ENCODE measurements at regions not wholly inside any gene's neighbourhood (a gene's known extent, or its start where the extent isn't known, plus 50 kb on each side); places are given as distances from the start of the nearest gene placed in this dataset.

DNA sequence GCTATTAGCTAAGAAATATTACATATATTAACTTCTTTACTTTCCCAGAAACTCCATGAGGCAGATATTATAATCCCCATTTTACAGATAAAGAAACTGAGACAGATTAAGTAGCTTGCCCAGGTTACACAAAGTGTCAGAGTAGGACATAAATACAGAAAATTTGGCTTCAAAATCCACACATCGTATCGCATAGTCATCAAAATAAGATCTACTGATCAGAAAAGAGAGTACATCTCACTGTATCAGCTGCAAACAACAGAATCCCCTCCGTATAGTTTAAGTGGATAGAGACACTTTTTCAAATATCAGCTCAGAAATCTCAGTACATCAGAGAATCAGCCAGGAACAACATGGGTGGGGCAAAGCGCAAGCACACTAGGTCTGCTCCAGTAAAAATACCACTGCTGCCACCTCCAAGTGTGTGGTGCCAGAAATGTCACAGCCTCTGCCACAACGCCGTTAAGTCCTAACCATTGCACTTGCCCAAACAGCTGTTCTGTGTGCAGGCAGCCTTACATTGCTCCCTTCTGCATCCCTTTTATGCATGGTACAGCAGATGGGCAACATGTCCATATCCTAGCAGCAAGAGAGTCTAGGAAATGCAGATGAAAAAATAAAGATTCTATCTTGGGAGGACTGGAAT is 204.8 kb downstream of the KLF12 start:
- no peak for DNase-seq

DNA sequence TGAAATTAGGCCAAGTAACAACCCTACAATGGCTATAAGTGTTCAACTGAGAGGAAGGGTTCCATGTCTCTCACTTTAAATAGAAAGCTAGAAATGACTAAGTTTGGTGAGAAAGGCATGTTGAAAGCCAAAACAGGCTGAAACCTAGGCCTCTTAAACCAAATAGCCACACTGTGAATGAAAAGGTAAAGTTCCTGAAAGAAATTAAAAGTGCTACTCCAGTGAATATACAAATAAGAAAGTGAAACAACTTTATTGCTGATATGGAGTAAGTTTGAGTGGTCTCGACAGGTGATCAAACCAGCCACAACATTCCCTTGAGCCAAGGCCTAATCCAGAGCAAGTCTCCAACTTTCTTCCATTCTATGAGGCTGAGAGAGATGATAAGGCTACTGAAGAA is 209.6 kb downstream of the KLF12 start:
- DNase-seq, result no peak

DNA sequence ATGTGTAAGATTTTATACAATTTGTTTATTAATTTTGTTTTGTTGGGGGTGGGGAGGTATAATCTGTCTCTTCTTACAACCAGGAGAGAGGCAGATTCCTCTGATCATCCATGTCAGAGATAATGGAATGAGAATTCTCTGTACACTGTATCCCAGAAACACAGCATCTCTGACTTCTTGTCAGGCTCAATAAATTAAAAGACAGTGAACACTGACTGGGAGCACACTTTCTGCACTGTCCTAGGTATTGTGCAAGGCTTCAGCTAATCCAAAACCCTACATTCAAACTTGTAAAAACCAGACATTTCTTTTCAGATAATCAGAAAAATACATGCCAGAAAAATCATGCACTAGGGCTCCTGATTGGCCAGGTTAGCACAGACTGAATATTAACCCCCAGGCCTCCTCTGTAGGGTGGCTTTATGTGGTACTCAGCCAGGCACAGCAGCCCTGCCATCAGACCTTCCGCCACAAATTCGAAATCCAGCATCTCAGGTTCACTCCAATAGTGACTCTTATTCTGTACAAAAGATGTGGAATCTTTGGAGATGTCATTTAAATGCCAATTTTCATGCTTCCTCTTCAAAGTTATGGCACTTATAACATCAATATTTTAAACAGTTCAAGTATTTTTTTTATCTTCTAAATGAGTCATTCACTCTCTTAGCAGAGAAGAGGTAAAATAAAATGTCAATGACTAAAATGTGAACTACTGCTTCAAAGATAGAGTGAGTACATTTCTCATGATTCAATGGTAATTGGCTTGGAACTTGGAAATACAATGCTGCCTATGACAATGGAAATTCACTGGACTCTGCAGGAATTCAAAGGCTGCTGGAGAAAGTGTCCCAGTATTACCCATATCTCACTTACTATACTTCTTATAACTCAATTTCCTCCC is 211.5 kb downstream of the KLF12 start:
- DNase-seq, result no peak

DNA sequence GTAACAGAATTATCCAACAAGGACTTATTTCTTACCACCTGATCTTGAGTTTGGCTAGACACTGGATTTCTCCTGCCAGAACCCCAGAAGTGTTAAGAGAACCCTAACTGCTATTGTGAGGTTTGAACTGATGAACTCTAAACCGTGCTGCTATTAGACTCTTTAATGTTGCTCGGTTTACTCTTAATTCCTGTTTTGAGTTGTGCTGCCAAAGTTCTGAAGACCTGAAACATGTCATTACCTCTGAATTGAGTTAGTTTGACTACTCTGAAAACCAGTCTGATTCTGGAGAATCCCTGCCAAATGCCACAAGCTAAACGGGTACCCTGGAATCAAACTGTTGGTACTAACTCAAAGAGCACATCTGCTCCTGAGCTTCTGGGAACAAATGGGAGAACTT is 215.5 kb downstream of the KLF12 start:
- no peak for DNase-seq

DNA sequence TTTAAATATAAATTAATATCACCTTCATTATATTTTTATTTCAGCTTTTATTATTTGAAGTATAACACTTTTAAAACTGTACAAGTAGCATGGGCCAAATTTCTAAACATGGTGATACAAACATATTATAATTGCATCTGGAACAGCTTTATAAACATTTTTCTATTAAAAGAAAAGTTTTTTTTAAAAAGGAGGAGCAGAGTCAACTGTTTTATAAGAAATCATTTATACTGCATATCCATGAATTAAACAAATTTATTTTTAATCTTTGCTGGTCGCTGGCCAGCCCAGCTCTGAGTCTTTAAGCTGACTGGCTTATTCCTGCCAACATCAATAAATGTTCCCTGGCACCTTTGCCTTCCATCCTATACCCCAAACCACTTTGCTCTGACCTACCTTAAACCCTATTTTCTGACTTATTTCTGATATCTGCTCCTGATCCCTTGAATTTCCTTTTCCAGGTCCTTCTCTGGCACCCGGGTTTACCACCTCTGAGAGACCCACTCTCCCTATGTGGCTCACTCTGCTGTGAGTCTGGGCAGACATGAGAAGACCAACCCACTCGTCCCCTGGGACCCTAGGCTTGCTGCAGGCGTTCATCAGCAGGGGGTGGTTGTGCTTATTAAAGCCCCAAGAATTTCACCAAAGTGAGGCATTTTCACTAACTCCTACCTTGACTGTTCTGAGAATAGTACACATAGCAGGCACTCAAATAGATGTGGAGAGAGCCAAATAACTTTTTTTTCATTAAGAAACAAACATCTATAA is 220.3 kb downstream of the KLF12 start:
- DNase-seq, result no peak

DNA sequence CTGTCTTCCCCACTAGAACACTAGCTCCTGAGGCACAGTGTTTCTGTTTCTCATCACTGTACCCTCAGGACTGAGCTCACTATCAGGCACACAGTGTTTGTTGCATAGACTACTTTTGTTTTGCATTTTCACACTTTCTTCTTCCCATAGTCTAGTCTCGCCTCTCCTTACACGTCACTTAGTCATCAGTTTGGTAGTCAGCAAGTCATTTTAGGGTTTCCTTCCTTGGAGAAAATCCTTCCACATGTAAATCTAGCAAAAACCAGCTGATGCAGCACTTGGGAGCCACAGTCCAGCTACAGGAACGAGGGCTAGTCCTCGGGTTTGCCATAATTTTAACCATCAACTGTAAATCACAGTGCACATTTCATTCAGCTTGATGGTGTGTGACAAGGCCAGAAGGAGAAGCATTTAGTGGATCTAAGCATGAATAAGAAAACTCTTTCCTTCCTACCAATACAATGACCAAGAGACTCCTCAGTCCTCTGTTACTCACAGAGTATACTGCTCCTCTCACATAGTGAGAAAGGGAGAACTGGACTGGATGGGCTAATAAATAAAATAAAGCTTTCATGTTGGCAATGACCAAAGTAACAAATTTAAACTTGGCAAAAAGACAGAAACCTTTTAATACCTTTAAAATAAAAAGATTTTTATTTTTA is 221.0 kb downstream of the KLF12 start:
- DNase-seq, result no peak

DNA sequence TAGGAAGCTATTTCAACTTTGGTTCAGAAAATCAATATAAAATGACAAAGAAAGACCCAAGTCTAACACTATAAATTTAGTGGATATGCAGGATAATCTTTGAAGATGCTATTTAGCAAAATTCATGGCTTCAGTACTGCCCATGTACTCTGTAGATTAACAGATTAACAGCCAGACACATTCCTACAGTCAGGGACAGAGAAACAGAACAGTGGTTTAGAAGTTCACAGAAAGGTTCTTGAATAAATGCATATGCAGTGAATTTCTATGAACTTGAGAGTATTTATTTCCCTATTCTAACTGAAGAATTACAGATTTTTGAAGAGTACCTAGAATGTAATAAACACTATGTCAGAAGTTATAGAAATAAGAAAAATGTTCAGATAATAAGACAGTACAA is 222.8 kb downstream of the KLF12 start:
- DNase-seq, result no peak

DNA sequence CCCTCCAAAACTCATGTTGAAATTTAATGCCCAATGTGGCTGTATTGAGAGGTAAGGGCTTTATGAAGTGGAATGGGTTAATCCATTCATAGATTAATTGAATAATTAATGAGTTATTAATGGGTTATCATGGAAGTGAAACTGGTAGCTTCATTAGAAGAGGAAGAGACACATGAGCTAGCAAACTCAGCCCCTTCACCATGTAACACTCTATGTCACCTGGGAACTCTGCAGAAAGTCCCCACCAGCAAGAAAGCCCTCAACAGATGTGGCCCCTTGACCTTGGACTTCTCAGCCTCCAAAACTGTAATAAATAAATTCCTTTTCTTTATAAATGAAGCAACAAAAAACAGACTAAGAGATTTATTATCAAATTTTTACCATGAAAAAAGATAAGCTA is 223.5 kb downstream of the KLF12 start:
- no peak for DNase-seq

DNA sequence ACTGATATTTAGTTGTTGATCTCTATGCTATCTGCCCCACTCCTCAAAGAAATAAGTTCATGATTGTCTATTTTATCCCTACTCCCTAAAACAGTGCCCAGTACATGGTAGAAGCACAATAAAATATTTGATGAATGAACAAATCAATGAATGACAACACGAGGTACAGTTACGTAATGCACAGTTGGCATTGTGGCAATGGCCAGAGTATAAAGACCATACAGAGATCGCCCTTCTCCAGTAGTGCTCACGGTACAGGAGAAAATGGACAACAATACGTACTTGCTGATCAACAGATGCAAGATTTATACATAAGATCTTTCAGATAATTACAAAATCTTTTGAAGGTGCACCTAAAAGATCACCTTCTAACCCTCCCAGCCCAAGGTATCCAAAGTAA is 225.4 kb downstream of the KLF12 start:
- no peak for DNase-seq

DNA sequence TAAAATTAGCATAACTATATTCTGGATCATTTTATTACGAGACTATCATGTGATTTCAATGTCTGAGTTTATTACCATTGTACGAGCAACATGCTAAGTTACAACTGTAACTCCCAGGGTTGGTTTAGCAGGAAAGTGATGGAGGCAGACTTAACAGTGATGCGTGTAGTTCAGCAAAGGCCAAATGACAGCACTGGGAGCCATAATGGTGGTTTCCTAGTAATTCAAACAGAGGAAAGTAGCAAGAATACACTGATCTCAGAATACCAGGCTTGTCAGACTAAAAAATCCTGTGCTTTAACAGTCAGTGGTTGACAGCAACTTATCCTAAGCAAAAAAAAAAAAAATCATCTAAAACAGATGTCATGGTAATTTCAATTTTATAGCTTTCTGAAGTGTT is 229.6 kb downstream of the KLF12 start:
- no peak for DNase-seq

DNA sequence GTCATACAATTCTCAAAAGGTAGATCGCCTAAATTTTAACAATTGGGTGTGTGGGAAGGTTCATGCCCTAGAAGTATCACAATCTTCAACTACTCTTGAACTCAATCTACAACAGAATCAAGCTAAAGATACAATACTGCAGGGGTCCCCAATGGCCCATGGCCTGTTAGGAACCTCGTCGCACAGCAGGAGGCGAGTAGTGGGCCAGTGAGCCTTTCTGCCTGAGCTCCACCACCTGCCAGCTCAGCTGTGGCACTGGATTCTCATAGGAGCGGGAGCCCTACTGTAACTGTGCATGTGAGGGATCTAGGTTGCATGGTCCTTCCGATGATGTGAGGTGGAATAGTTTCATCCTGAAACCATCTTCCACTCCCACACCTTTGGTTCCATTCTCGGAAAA is 230.6 kb downstream of the KLF12 start:
- no peak for DNase-seq

DNA sequence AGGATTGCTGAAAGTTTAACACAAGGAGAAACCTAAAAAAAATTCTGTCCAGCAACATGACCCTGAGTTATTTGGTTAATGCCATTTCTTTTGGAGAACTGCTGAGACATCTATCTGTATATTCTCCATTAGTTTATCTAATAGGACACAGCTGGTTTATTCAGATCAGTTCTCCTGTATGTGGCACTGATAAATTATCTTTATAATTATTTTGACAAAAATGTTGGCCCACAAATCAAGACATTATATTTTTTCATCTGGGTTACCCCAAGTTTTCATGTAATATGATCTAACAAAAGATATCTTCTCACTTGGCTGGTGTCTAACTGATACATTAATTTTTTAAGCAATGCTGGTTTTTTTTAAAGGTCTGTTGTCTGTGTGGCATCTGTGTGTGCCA is 231.4 kb downstream of the KLF12 start:
- no peak for DNase-seq

DNA sequence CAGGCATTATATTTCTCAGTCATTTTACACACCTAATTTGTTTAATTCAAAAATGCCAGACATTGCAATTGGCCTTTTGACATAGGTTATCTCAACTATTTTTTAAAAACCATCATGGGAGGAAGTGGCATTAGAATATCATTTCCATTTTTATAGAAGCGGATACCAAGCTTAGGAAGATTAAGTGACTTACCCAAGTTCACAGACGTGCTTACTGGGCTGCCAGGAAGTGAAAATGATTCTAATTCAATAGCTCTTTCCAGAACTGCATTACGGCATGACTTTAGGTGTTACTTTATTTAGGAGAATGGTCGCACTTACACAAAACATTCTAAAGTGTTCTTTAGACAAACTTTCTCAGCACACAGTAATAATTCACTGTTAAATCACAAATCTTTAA is 231.9 kb downstream of the KLF12 start:
- DNase-seq, result no peak

DNA sequence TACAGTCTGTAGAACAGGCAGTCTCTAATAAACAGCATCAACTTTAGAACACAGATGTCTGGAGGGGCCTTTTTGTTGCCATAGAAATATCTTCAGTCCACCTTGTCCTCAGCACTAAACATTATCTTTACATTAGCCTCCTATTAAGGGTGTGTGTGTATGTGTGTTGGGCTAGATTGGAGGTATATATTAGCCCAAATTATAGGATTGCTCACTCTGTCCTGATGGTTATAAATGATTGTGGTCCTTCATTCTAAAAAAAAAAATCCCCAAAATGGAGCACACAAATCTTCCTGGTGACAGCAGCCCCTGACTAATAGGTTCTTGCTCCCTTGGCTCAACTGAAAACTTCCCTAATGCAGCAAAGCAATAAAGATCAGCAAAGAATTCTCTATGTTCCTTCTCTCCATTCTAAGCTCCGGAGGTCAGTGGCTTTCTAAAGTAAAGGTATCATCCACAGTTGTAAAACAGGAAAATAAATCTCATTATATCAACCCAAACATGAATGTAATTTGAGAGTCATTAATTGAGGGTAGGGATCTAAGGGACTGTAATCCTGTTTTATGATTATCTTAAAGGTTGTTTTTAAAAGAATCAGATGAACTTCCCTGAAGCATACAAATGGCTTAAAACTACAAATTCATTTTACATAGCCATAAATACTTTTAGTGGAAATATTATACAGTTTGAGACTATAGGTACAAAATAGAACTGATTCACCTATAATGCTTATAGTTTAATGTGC is 232.7 kb downstream of the KLF12 start:
- no peak for DNase-seq

DNA sequence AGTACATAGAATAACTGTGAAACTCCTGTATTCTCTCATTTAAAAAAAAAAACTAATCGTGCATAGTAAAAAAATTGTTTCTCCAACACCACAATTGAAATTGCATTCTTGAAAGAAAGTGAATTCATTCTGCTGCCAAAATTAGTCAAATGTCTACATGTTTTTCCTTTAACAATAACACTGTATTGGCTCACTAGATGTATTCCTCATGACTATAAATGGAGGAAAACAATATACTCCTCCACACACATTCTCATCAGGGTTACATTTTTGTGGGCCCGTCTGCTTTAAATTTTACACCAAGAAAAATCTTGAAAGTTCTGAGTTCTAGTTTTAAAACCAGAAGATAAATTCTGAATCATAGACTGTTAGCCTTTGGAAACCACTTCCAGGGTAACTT is 233.6 kb downstream of the KLF12 start:
- DNase-seq, result no peak

DNA sequence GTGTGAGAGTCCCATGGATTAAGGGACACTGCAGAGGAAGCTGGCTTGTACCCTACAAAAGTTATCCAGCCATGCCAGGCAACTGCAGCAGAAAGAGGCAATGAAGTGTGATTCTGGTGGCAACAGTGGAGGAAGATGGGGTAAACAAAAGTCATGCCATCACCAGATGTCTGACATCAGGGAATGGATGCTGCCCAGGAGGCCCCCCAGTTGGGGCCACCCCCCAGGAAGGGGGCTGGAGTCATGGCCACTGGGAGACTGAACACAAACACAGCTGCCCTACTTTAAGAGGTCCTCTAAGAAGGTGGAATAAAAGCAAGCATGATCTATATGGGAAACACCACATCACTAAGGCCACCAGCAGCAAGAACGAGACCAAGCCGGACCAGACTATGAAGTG is 235.3 kb downstream of the KLF12 start:
- DNase-seq, result no peak

DNA sequence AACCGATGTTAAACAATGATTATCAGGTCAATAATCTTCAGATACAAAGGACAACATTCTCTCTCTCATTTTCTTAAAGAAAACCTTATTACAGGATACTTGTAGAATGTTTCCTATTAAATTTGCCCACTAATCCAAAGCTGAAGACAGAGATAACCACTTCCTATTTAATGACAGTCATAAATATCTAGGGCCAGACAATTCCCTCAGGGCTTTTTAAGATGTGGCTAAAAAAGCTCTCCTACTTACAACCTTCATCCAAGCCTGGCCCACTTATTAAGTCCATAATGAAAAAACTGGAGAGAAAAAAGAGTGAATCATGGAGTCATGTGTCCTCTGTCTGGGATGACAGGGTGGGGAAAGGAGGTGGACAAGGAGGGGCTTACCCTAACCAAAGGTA is 235.9 kb downstream of the KLF12 start:
- no peak for DNase-seq

DNA sequence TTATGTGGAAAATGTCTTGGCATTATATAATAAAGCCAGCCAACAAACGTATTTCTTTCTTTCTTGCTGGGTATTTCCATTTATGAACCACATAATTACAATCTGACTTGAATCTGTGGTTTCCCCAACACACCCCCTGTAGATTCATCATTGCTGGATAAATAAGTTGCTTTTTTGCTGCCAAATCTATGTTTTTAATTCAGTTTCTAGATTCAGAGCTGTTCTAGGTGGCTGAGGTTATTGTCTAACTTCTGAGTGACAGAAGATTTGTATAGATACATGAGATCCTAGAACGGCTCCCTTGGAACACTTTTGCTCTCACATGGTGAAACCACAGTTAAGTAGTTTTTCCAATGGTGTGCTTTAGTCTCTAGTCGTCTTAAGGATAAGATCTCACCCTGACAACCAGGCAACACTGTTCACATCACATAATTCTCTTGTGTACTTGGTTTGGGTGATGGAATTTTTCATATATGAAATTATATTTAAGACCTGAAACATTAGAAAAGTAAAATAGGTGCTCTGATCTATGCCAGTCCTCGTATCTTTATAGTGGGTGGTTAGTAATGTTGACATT is 239.1 kb downstream of the KLF12 start:
- no peak for DNase-seq

DNA sequence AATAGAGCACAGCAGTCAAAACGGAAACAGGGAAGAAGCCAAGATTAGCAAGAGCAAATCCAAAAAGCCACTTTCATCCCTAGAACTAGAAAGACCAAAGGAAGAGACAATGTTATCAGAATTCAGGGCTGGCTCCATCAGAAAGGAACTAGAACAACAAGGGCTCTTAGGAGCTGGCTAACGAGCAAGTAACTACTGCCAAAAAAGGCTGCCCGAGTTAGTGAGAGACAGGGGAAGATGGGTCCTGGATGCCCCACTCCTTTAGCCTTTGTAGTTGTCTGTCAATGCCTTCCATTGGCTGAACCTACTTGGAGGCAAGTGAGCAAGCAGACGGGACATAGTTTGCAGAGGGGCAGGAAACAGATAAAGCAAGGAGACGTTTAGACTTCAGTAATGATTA is 240.4 kb downstream of the KLF12 start:
- DNase-seq, result no peak

DNA sequence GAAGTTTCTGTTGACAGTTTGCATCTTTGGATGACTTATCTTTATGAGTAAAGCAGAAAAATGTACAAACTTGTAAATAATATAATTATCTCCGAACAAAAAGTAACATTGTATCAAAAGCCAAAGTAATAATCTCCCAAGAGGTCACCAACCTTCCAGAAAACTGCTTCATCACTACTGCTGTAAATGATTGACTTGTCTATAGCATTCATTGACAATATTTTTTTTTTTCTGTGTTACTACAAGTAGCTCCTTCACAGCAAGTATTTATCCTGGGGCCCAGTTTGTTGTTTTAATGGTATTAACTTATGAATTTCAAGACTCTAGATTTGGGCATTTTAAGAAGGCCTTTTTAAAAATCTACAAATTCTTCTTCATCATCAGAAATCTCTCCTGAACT is 242.4 kb downstream of the KLF12 start:
- no peak for DNase-seq

DNA sequence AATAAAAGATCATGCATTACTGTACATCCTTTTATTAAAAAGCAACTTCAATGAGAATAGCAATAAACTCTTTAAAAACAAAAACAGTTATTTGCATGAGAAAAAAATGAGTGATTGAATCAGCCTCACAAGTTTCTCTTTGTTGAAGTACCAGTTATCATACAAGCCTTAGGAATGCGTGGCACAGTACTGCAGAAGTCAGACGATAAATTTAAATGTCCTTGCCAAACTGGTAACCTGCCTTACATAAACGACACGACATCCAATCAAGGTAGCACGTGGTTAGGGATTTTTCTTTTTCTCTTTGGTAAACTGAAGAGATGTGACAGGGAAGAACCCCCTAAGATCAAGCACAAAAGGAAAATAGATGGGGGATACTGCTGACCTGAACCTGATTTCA is 251.0 kb downstream of the KLF12 start:
- DNase-seq, result no peak

DNA sequence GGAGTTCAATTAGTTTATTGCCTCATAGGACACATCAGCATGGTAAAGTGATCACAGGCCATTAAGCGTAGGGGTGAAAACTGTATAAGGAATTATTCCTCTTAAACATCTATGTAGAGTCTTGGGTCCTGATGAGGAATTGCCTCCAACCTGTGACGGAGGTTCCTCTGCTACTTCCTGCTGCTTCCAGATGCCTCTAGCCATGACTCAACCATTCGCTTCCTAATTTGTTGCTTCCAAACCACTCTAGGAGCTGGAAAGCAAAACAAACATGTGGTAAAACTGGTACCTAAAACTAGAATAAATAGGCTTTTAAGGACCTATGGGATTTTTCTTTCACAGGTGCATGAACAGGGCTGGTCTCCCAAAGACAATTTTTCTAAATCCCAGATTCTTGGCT is 253.8 kb downstream of the KLF12 start:
- no peak for DNase-seq

Measured in activated naive CD4-positive, alpha-beta T cell treated with Interleukin-2 at 50 U/mL for 16 hours (primary cell).